ENCODE measurements at regions not wholly inside any gene's neighbourhood (a gene's known extent, or its start where the extent isn't known, plus 50 kb on each side); places are given as distances from the start of the nearest gene placed in this dataset.
"Not testable (repeated sequence)": the region's sequence is repeated elsewhere in the genome, so short reads cannot be mapped to it uniquely, and the experiment has no call there.

GRCh38 chr17:6003221-6003620, 67.0 kb upstream of the WSCD1 start:
- not testable (repeated sequence) for H3K27ac ChIP-seq; DNase-seq (ENCODE audit: low read depth, low spot score)

DNA sequence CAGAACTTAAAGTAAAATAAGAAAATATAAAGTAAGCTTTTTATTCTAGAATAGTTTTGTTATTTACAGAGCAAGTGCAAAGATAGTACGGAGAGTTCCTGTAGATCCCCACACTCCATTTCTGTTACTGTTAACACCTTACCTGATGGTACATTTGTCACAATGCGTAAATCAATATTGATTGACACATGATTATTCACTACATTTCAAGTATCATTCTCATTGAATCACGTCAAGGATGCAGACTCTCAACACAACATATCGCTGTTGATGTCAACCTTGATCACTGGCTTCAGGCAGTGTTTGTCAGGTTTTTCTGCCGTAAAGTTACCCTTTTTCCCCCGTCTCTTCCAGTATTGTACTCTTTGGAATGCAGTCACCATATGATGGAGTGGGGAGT, 64.2 kb upstream of the WSCD1 start:
- no peak overlapping the region for H3K27ac ChIP-seq
- no peak for DNase-seq (ENCODE audit: low read depth, low spot score)

DNA sequence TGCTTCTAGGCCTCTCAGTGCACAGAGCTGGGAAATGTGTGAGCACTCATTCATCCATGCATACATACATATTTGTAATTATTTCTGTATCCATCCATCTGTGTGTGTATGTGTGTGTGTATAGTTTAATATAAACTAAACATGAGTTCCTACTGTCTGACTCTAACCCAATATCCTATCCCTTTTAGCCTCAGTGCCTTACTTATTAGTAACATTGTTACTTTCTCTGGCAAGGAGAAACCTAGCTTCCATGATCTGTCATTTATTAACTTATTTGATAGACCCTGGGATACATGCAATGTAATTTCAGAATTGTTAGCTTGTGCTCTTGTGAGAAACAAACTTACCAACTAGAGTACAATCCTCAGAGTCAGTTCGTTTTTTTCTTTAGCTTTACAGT, 59.0 kb upstream of the WSCD1 start:
- DNase-seq (ENCODE audit: low read depth, low spot score): no peak
- no peak overlapping the region for H3K27ac ChIP-seq

- DNase-seq (ENCODE audit: low read depth, low spot score): no peak
- H3K27ac ChIP-seq: no peak overlapping the region
Measured at GRCh38 chr17:6018788-6019187, 51.4 kb upstream of the WSCD1 start.

DNA sequence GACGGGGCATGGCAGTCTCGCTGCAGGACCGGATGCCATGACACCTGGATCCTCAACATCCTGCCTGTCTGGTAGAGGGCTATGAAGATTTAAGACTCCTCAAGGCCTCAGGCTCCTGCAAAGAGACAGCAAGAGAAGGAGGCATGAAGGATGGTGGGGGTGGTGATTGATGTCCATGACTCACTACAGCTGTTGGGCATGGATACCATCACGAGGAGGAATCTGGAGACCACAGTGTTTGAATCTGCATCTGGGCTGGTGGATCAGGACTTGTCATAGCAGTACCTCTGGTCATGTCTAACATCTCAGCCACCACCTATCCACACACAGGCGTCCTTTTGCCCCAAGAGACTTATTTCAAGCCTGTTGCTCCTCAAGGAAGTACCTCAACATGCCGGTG, 50.2 kb upstream of the WSCD1 start:
- DNase-seq (ENCODE audit: low read depth, low spot score): no peak

DNA sequence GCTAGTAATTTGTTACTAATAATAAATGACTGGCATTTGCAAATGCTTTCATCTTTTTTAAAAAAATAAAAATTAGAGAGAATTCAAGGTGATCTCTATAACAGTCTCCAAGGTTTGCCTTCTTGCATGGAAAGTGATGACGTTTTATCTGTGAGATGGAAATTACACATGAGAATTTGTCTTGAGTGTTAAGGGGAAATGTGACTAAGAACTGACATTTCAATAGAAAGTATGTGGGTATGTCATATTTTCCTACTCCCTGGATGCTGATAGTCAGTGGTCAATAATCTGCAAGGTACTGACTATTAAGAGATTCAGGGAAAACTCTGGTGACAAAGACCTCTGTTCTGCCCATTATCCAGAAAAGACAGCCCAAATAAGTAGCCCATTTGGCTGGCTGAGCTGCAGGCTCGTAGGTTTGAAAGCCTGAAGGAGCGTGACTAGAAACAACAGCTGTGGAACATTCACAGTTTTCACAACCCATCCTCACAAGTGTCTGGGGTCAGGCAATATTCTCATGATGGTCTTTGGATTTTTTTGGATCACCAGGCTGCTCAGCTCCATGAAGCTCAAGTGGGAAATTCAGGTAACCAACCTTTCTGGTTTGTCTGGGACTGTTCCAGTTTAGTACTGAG, 49.7 kb upstream of the WSCD1 start:
- no peak for DNase-seq (ENCODE audit: low read depth, low spot score)
- no peak overlapping the region for H3K27ac ChIP-seq

More for the DNA sequence above, 50.2 kb upstream of the WSCD1 start:
- no peak overlapping the region for H3K27ac ChIP-seq
